ENCODE measurements at regions not wholly inside any gene's neighbourhood (a gene's known extent, or its start where the extent isn't known, plus 50 kb on each side); places are given as distances from the start of the nearest gene placed in this dataset.

DNA sequence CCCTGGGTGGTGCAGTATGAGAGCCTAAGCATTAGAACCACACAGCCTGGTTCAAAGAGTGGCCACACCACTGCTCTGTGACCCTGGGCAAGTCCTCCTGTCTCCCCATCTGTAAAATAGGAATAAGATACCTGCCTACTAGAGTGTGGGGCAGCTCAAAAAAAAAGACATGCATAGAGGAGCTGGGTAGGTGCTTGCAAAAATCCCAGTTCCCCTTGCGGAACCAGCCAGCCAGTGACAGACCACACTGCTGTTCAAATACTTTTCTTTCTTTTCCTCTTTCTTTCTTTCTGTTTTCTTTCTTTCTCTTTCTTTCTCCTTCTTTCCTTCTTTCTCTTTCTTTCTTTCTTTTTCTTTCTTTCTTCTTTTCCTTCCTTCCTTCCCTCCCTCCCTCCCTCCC, 63.0 kb upstream of the TRIM2 start:
- DNase-seq: no peak

DNA sequence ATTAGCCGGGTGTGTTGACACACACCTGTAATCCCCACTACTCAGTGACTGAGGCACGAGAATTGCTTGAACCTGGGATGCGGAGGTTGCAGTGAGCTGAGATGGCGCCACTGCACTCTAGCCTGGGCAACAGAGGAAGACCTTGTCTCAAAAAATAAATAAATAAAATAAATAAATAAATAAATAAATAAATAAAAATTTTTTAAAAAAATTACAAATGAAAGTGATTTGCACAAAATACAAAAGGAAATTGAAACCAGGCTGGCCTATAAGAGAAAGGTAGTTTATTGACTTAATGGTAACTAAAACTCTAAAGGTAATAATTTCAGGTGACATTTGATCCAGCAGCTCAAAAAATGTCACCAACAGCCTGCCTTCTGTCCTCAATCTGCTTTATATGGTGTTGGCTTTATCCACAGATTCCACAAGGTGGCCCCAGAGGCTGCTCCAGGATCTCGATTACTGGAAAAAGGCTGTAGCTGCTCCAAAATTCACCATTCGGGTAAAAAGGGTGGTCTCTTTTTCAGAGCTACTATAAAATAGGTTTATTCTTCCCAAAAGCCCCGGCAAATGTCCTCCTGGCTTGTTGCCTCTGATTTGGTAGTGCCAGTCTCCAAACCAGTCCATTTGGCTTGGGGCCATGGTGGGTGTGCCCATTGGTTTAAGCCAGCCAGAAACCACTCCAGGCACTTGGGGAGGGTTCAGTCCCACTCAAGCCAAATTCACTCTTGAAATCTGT, 61.4 kb upstream of the TRIM2 start:
- peak; percentile 44 for DNase-seq

DNA sequence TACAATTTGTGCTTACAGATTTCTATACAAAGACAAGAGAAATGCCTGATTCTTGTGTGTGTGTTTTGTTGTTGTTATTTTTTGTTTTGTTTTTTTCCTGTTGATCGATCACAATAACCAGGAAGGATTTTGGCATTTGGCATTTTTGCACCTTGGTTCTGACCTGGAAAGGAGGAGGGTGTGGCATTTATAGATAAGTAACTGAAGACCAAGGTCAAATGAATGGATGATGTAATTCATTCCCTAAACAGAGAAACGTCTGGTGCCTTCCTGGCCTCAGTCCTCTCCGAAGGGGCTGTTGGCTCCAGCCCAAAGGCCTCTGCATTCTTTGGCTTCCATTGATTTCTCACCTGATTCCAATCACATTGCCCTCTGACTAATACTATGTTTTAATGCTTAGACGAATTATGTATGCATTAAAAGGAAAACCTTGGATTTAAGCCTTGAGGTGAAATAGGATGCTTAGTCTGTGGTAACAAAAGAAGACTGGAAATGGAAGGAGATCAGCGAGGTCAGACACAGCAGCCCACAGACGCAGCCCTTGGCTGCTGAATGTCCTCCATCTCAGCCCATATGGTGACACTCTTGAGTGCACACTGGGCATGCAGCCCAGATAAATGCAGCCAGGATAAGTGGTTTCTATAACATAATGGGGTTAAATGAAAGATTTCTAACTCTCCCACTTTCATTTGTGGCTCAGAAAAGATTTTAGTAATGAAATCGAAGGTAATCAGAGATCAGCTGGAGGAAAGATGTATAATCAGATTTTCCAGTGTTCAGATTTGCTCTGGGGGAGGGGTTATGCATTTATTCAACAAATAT, 60.5 kb upstream of the TRIM2 start:
- DNase-seq: no peak

DNA sequence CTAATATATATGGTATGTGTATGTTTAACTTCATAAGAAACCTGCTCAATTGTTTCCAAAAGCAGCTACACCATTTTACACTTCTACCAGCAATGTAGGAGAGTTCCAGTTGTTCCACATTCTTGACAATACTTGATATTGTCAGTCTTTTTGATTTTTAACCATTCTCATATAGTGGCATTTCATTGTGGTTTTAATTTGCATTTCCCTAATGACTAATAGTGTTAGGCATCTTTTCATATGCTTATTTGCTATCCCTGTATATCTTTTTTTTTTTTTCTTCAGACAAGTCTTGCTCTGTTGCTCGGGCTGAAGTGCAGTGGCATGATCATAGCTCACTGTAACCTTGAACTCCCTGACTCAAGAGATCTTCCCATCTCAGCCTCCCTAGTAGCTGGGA, 58.2 kb upstream of the TRIM2 start:
- DNase-seq: no peak

DNA sequence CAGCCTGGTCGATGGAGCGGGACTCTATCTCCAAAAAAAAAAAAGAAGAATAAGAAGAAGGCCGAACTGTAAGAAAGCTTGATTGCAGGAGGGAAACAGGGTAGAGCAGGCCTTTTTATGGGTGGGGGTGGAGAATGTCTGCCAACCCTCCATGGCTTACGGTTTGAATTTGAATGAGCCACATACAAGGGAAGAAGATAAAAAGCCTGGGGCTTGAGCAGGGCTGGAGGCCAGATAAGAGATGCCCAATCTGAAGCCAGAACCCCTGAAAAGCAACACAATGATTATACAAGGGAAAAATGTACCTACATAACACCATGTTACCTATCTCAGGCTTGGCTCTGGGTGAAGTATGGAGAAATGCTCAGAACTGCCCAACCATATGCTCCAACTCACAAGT, 57.3 kb upstream of the TRIM2 start:
- no peak for DNase-seq

DNA sequence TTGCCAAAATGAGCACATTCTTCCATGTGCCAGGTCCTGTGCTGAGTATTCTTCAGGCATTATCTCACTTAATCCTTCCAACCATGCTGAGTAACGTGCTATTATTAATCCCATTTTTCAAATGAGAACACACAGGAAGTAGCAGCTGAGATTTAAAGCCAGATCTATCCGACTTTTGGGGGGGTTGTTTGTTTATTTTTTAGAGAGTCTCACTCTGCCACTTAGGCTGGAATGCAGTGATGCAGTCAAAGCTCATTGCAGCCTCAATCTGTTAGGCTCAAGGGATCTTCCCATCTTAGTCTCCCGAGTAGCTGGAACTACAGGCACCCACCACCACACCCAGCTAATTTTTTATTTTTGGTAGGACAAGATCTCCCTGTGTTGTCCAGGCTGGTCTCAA, 55.5 kb upstream of the TRIM2 start:
- no peak for DNase-seq

DNA sequence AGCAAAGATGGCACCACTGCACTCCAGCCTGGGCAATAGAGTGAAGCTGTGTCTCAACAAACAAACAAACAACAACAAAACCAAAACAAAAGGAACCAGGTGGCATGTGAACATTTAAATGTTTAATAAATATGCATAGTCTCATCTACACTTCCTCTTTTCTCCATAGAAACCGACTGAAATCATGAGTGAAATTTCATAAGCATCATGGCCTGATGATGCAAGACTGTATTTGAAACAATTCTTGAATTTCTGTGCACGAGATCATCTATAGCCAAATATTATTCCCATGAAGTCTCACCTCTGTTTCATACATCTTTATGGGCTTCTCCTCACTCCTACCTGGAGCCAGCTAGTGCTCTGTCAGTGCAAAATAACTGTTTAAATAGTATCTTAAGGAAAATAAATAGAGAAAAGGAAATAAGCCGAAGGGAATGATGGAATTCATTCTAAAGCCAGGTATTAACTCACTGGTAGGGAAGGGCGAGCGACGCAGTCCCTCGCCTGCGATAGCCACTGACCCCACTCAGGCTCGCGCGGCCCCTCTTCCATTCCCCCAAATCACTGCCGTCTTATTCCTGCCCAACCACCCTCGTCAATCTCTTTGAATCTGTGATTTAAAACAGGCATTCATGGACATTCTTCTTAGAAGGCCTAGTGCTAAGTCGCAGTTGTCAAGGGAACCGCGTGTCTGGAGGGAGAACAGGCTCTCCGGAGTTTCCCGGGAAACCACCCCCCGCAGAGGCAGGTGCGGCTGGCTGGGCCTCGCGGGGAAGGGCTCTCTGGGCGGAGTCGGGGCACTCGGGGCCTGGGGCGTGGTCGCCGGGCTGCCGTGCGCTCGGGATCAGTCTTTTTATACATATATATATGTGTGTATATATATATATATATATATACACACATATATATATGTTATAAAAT, 52.4 kb upstream of the TRIM2 start:
- peak; percentile 50 for DNase-seq

DNA sequence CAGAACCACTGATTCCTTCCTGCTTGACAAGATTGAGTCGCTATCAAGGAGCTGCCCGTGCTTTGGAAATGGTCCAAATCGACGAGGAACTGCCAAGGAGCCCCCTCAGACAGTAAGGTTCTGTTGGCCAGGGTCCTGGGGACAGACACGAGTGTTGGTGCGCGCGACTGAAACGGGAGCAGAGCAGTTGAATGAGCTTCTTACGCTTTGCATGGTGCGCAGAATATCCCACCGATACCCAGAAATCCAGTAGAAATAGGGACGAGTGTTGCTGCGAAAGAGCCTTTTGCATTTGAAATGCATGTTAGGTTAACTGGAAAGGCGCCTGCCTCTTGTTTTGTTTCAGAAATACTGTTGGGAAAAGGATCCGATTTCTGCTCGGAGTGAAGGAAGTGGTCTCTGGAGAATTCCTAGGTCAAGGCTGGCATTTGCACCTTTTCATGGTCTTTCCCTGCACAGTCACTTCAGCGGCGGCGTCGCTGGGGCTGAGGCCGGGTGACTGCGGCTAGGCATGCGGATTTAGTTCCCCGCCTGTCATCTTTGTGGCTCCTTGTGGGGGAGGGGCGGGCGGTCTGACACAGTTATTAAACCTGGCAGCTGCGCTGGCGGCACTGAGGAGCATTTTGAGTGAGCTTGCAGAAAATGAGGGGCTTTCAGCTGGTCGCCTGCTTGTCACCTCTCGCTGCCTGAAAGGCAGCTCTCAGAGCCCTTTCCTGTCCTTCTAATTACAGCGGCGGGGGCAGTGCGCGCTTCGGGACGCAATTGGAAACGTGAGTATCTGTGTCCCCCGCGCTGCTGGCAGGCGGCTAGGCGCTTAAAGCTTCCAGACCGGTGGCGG, 51.5 kb upstream of the TRIM2 start:
- DNase-seq: peak; percentile 44

DNA sequence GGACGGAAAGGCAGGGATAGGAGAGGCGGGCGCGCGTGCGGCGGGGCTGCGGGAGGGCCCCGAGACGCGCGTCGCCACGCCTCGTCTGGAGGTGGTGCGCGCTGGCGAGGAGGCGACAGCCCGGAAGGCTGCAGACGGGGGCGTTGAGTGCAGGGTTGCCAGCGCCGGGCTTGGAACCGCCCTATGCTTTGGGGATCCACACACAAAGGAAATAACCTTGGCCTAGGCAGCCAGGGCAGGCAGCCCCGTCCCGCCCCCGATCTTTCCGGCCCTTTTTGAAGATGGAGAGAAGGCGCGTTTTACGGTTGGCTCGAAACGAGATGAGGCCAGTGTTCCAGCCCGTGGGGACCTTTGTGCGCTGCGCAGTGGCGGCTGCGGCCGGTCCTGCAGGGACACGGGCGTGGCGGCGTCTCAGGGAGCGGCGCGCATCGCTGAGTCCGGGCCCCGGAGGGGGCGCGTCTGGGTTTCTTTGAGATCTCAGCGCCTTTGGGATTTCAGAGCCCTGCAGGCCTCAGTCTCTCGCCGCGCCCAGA, 50.8 kb upstream of the TRIM2 start:
- DNase-seq: peak; percentile 57

DNA sequence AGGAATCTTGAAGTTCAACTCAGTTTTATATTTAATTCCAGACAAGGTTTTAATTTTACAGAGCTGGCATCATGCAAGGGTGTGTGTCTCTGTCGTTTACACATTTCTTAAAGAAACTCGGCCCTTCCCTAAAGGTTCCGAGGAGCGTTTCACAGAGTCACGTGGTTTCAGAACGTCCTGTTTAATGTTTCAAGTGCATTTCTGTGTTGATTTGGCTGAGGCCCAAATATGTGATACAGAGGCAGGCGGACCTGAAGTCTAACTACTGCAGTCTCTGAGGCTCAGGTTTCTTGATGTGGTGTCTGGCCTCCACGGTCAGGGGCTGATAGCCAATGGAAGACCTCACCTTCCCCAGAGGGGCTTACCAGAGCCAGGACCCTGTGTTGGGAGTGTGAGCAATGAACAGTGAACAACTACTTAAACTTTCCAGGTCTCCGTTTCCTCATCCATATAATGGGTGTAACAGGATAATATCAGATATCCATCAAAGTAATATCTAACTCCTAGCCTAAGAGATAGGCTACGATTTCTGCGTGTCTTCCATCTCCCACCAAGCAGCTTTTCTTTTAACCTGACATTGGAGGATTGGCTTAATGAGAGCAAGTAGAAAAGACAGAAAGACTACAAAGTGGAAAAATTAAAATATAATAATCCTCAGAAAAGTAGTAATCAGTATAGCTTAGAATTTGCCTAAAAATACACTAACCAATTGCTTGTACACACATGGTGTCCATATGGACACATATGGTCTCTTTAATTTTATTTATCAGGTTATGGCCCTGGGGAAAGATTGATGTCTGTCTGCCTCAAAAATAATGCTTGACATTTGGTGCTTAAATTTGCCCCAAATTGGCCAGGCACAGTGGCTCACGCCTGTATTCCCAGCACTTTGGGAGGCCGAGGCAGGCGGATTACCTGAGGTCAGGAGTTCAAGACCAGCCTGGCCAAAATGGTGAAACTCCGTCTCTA, 50.0 kb upstream of the TRIM2 start:
- DNase-seq: no peak

All from CD4-positive, alpha-beta T cell treated with Interferon gamma for 1 hour (primary cell).